Muscle layer of duodenum (tissue), 2 donors: ENCODE measurements at regions not wholly inside any gene's neighbourhood (a gene's known extent, or its start where the extent isn't known, plus 50 kb on each side); places are given as distances from the start of the nearest gene placed in this dataset.

Experiments
- H3K27ac ChIP-seq: one replicate; pipeline ENCODE4 v1.7.0; 2013; ENCODE audit warnings: mild to moderate bottlenecking, low read length
- H3K27me3 ChIP-seq: one replicate; pipeline ENCODE4 v1.7.0; 2013; ENCODE audit warnings: low read depth, mild to moderate bottlenecking, control low read depth, low read length
- H3K36me3 ChIP-seq, 2 donors: one replicate each; pipeline ENCODE4 v1.7.0; 2013; ENCODE audit warnings: low read length in 2 of 2, control low read depth in 1 of 2, mild to moderate bottlenecking in 1 of 2; ENCODE audit not compliant: insufficient read depth in 2 of 2, control insufficient read depth in 1 of 2
- H3K4me1 ChIP-seq, 2 donors: one replicate each; pipeline ENCODE4 v1.7.0; 2013; ENCODE audit warnings: low read length in 2 of 2, mild to moderate bottlenecking in 2 of 2, control low read depth in 1 of 2, moderate library complexity in 1 of 2; ENCODE audit not compliant: insufficient read depth in 2 of 2, control insufficient read depth in 1 of 2
- H3K4me3 ChIP-seq, 2 donors: one replicate each; pipeline ENCODE4 v1.7.0; 2013; ENCODE audit warnings: low read length in 2 of 2, low read depth in 1 of 2, mild to moderate bottlenecking in 1 of 2
- H3K9me3 ChIP-seq, 2 donors: one replicate each; pipeline ENCODE4 v1.7.0; 2013; ENCODE audit warnings: low read length in 2 of 2, control low read depth in 1 of 2, mild to moderate bottlenecking in 1 of 2; ENCODE audit not compliant: control insufficient read depth in 1 of 2
- donor health status: healthy.

DNA sequence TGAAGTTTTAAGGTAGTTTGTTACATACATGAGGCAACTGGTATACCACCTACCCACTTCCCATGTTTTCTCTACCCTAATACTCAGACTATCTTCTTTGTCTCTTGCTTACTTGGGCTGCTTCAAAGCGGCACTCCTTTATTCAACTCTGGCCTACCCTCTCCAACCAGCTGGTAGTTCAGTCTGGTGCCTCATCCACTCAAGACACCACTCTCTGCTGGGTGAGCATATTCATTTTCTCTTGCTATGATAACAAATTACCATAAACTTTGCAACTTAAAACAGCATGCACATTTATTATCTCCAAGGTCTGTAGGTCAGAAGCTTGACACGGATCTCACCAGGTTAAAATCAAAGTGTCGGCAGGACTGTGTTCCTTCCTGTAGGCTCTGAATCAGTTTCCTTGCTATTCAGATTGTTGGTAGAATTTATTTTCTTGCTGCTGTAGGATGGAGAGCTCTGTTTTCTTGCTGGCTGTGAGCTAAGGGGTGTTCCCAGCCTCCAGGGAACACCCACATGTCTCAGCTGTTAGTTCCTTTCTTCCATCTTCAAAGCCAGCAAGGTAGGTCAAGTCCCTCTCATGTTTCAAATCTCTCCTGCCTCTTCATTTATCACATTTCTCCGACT lies 666.0 kb downstream of the DIAPH3 start:
- Histone ChIP-seq H3K27me3 (no peaks in the 10 kb centered on the region), H3K4me1 (peaks cover 0 to 9% of the 10 kb centered on the region in 2 donors), H3K4me3 (no peak overlapping the region), H3K36me3 (no peaks in the 10 kb centered on the region), H3K9me3 (no peaks in the 10 kb centered on the region), H3K27ac (no peak overlapping the region)

DNA sequence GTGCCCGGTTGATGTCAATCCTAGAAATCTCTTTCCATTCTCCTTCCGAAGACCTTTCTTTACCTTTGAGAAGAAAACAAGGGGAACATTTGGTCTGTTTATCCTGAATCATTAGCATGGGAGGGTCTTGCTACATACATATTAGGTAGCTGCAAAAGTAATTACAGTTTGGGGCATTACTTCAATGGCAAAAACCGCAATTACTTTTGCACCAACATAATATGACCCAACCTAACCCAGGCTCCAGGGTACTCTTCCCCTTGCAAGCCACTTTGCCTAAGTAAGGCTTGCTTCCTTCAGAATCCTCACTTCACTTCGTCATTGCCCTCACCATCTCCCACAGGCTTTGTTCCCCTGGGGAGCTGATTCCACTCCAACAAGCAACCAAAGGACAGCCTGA lies 662.7 kb downstream of the DIAPH3 start:
- Histone ChIP-seq H3K27ac (no peak overlapping the region), H3K27me3 (no peaks in the 10 kb centered on the region), H3K4me1 (no peaks in the 10 kb centered on the region), H3K9me3 (no peaks in the 10 kb centered on the region), H3K4me3 (no peak overlapping the region), H3K36me3 (no peaks in the 10 kb centered on the region)

DNA sequence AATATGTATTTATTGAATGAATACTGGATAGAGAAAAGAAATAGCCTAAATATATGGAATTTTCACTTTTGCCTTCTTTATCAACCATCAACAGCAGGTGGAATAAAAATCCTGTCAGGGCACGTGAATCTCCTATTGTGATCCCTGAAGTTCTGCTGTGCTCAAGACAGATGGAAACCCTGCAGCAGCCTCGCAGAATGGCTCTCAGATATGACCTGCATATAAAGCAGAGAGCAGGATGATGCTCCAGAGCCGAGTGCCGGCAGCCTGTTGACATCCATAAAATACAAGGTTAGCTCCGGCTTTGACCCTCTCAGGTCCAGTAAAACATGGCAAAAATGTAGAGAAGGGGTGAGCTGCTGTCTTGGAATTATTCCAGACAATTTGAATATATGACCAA lies 659.3 kb downstream of the DIAPH3 start:
- H3K27me3 ChIP-seq, result no peaks in the 10 kb centered on the region
- no peaks in the 10 kb centered on the region for H3K36me3 ChIP-seq
- no peak overlapping the region for H3K27ac ChIP-seq
- H3K9me3 ChIP-seq, result no peaks in the 10 kb centered on the region
- H3K4me1 ChIP-seq, result no peaks in the 10 kb centered on the region
- no peak overlapping the region for H3K4me3 ChIP-seq

DNA sequence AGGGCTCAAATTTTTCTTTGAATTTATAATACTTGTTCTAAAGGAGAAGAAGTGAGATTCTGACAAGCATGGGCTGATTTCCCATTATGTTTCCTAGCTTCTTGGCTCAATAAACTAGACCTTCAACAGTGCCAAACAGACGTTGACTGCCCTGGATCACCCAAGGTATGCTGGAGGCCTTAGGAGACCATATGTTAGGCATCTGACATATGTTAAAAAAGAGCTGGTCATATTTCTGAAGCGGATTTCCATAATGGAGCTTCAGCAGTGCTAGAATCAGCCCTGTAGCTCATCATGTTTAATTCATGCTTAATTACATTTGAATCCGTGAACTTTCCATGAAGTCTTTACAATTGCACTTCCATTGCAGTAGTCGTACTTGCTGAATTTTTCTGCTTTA lies 653.3 kb downstream of the DIAPH3 start:
- no peaks in the 10 kb centered on the region for H3K4me1 ChIP-seq
- H3K36me3 ChIP-seq, result no peaks in the 10 kb centered on the region
- no peak overlapping the region for H3K4me3 ChIP-seq
- no peaks in the 10 kb centered on the region for H3K9me3 ChIP-seq
- H3K27me3 ChIP-seq, result no peaks in the 10 kb centered on the region
- no peak overlapping the region for H3K27ac ChIP-seq

DNA sequence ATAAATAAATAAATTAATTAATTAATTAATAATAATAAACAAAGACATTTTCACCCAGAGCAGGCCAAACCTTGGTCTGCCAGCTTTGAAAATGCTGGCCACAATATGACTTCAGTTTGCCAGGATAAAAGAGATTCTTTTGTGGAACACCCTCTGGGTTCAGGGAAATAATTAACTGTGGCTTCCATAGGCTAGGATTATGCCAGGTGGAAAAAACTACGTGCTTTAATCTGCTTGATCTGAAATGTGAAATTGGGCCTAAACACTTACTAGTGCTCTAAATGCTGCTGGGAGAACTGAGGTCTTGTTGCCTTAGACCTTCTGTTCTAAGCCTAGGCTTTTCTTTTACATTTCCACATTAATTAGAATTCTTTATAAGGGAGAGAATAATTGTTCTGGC lies 650.0 kb downstream of the DIAPH3 start:
- no peaks in the 10 kb centered on the region for H3K27me3 ChIP-seq
- H3K9me3 ChIP-seq, result no peaks in the 10 kb centered on the region
- H3K4me3 ChIP-seq, result no peak overlapping the region
- H3K27ac ChIP-seq, result no peak overlapping the region
- H3K36me3 ChIP-seq, result no peaks in the 10 kb centered on the region
- no peaks in the 10 kb centered on the region for H3K4me1 ChIP-seq

DNA sequence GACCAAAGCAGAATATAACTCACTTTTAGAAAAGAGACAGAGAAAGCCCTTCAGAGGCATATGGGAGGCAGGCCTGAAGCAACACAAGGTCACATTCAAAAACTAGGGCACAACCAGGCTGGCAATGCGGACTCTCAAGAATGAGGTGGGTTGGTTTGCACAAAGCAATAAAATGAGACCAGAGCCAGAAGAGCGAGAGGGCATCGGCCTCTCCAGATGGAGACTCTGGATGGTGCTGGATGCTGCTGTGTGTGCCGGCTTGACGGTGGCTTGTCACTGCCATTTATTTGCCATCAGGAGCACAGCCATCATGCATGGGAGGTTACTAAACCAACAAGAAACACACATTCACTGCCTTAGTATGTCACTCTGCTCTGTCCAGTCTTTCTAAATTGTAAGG lies 649.4 kb downstream of the DIAPH3 start:
- Histone ChIP-seq H3K27ac (no peak overlapping the region), H3K4me3 (no peak overlapping the region), H3K27me3 (no peaks in the 10 kb centered on the region), H3K9me3 (no peaks in the 10 kb centered on the region), H3K36me3 (no peaks in the 10 kb centered on the region), H3K4me1 (no peaks in the 10 kb centered on the region)

DNA sequence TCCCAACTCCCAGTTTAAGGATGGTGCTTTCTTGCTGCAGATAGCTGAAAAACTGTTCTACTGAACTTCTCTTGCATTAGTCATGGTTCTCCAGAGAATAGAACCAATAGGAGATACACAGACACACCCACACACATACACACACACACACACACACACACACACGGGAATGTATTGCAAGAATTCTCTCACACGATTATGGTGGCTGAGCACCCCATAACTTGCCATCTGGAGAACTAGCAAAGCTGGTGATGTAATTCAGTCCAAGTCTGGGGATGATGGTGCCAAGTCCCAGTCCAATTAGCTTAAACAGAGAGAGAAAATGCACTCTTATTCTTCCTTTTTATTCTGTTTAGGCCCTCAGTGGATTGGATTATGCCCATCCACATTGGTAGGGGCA lies 643.9 kb downstream of the DIAPH3 start:
- H3K4me3 ChIP-seq, result no peak overlapping the region
- H3K36me3 ChIP-seq, result no peaks in the 10 kb centered on the region
- H3K9me3 ChIP-seq, result no peaks in the 10 kb centered on the region
- no peaks in the 10 kb centered on the region for H3K27me3 ChIP-seq
- H3K27ac ChIP-seq, result no peak overlapping the region
- no peaks in the 10 kb centered on the region for H3K4me1 ChIP-seq

DNA sequence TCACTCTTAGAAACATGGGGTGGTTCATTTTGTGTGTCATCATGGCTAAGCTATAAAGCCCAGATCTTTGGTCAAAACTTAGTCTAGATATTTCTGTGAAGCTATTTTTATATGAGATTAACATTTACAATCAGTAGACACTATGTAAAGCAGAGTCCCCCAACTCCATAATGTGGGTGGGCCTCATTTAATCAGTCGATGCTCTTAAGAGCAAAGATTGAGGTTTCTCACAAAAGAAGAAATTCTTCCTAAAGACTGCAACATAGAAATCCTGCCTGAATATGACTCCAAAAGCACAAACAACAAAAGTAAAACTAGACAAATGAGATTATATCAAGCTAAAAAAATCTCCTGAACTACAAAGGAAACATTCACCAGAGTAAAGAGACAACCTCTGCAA lies 642.2 kb downstream of the DIAPH3 start:
- no peaks in the 10 kb centered on the region for H3K27me3 ChIP-seq
- no peaks in the 10 kb centered on the region for H3K9me3 ChIP-seq
- no peaks in the 10 kb centered on the region for H3K36me3 ChIP-seq
- H3K4me1 ChIP-seq, result no peaks in the 10 kb centered on the region
- H3K4me3 ChIP-seq, result no peak overlapping the region
- no peak overlapping the region for H3K27ac ChIP-seq

DNA sequence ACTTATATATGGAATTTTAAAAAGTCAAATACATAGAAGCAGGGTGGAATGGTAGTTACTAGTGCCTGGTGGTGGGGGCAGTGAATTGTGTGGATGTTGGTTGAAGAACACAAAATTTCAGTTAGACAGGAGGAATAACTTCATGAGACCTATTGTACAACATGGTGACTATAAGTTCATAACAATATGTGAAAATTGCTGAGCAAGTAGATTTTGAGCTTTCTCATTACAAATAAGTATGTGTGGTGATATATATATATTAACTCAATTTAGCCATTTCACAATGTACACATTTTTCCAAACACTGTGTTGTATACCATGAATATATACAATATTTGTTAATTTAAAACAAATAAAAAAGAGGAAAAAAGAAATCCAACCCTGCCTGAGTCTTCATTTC lies 641.1 kb downstream of the DIAPH3 start:
- Histone ChIP-seq H3K4me1 (no peaks in the 10 kb centered on the region), H3K27ac (no peak overlapping the region), H3K36me3 (no peaks in the 10 kb centered on the region), H3K27me3 (no peaks in the 10 kb centered on the region), H3K9me3 (no peaks in the 10 kb centered on the region), H3K4me3 (no peak overlapping the region)

DNA sequence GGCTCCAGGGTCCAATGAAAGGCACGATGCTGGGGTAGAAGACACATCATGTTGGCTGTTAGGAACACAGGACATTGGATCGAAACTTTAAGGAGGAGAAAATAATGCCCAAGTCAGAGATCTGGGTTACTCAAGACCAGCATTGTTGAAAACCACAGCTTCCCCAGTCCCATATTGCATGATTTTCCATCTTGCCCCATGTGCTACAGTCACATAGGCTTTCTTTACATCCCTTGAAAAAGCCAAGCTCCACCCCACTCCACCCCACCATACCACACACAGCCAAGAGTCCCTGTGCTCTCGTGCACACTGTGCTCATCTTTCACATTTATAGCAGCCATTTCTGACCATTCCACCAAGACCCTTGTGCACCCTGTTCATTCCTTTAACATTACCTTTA lies 636.2 kb downstream of the DIAPH3 start:
- Histone ChIP-seq H3K9me3 (no peaks in the 10 kb centered on the region), H3K4me1 (peaks cover 0 to 20% of the 10 kb centered on the region in 2 donors), H3K27me3 (no peaks in the 10 kb centered on the region), H3K36me3 (no peaks in the 10 kb centered on the region), H3K4me3 (no peak overlapping the region), H3K27ac (no peak overlapping the region)

DNA sequence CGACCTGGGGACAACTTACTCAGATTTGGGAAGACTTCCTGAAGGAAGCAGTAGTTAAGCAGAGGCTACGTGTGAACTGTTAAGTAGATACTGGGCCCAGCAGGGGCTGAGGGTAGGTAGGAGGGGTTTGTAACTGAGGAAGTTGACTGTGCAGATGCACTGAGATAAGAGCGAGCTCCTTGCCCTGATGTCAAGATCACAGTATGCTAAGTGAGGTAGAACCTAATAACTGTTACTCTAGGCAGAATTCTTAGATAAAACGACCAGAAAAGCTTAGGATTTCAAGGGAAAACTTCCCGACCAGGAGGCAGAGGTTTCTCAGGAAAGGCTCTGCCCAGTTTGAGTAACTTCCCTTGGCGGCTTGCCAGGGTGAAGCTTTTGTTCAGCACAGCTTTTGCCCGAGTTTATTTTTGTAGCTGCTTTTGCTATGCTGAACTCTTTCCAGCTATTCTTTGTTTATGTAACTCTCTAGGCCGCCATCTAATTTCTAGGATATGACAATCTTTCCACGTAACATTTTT lies 632.1 kb downstream of the DIAPH3 start:
- Histone ChIP-seq H3K27ac (no peak overlapping the region), H3K27me3 (no peaks in the 10 kb centered on the region), H3K36me3 (no peaks in the 10 kb centered on the region), H3K9me3 (no peaks in the 10 kb centered on the region), H3K4me3 (no peak overlapping the region), H3K4me1 (peaks cover 0 to 32% of the 10 kb centered on the region in 2 donors)

DNA sequence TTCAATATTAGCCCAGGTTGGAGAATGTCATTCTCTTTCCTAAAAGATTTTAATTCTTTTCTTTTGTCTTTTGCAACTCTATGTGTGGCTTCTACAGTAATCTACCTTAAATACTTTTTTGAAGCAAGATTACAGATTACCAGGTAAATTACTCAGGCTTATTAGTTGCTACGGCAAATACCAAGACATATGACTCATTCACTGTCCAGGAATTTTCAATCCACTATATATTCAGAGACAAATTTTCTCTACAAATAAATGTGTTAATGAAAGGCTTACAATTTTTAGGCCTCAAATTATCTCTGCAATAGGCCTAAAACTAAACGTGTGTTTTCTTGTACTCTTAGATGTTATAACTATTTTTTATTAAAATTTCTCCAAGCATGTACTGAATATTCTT lies 631.3 kb downstream of the DIAPH3 start:
- peaks cover 0 to 32% of the 10 kb centered on the region in 2 donors for H3K4me1 ChIP-seq
- H3K4me3 ChIP-seq, result no peak overlapping the region
- H3K9me3 ChIP-seq, result no peaks in the 10 kb centered on the region
- no peak overlapping the region for H3K27ac ChIP-seq
- H3K36me3 ChIP-seq, result no peaks in the 10 kb centered on the region
- H3K27me3 ChIP-seq, result no peaks in the 10 kb centered on the region
